Activated T-cell treated with anti-CD3 and anti-CD28 coated beads, Interleukin-2, amount 50 U/mL, for 4 hours (primary cell): ENCODE measurements at regions not wholly inside any gene's neighbourhood (a gene's known extent, or its start where the extent isn't known, plus 50 kb on each side); places are given as distances from the start of the nearest gene placed in this dataset.

ENCODE experiments used
- ATAC-seq, 2 donors: fragments of 200-7000 bp; cut with Tn5 transposase; one replicate each; pipeline ENCODE4 v1.10.0; 2021
- DNase-seq: peaks from one replicate; pipeline ENCODE4 v3.0.0-alpha.2; 2020
- H3K27me3 Mint-ChIP-seq: one replicate; pipeline ENCODE4 v1.8.0; 2021; ENCODE audit warnings: low read depth, mixed read lengths
- H3K36me3 Mint-ChIP-seq: one replicate; pipeline ENCODE4 v1.8.0; 2022; ENCODE audit warnings: mixed read lengths; ENCODE audit not compliant: insufficient read depth
- H3K4me1 Mint-ChIP-seq: one replicate; pipeline ENCODE4 v1.8.0; 2021; ENCODE audit warnings: low read depth, mixed read lengths
- H3K4me3 Mint-ChIP-seq: one replicate; pipeline ENCODE4 v1.8.0; 2021; ENCODE audit warnings: mild to moderate bottlenecking, moderate library complexity, mixed read lengths
- H3K9me3 Mint-ChIP-seq: one replicate; pipeline ENCODE4 v1.8.0; 2021; ENCODE audit warnings: mixed read lengths

- H3K4me1 Mint-ChIP-seq = no peaks in the 10 kb centered on the region
- peak in 1 of 2 donors; percentile 18 for ATAC-seq
- DNase-seq = no peak
- no peak overlapping the region for H3K4me3 Mint-ChIP-seq
- H3K36me3 Mint-ChIP-seq = no peaks in the 10 kb centered on the region
- peaks cover under 1% of the 10 kb centered on the region for H3K27me3 Mint-ChIP-seq
- no peaks in the 10 kb centered on the region for H3K9me3 Mint-ChIP-seq
These were observed 152.2 kb downstream of the TMEM167A start for GRCh38 chr5:82925061-82925411.

GRCh38 chr5:82924226-82925060 lies 152.8 kb downstream of the TMEM167A start:
- Mint-ChIP-seq H3K36me3 (no peaks in the 10 kb centered on the region), H3K9me3 (no peaks in the 10 kb centered on the region), H3K4me1 (no peaks in the 10 kb centered on the region), H3K4me3 (no peak overlapping the region), H3K27me3 (no peaks in the 10 kb centered on the region)
- ATAC-seq (no peak), DNase-seq (no peak)

- Mint-ChIP-seq H3K36me3 (no peaks in the 10 kb centered on the region), H3K9me3 (no peaks in the 10 kb centered on the region)
- ATAC-seq = no peak
These were observed 155.0 kb downstream of the TMEM167A start for GRCh38 chr5:82922086-82922734.

GRCh38 chr5:82918311-82919031 lies 158.7 kb downstream of the TMEM167A start:
- ATAC-seq = no peak
- Mint-ChIP-seq H3K4me1 (no peaks in the 10 kb centered on the region), H3K9me3 (peaks cover 22% of the 10 kb centered on the region), H3K4me3 (no peak overlapping the region), H3K36me3 (peaks cover 2% of the 10 kb centered on the region), H3K27me3 (no peaks in the 10 kb centered on the region)
- DNase-seq = no peak

More at GRCh38 chr5:82922086-82922734, 155.0 kb downstream of the TMEM167A start:
- Mint-ChIP-seq H3K27me3 (no peaks in the 10 kb centered on the region), H3K4me1 (no peaks in the 10 kb centered on the region), H3K4me3 (no peak overlapping the region)
- no peak for DNase-seq

- ATAC-seq (no peak), DNase-seq (no peak)
- Mint-ChIP-seq H3K36me3 (peaks cover 2% of the 10 kb centered on the region), H3K9me3 (peaks cover 22% of the 10 kb centered on the region), H3K4me3 (no peak overlapping the region), H3K27me3 (no peaks in the 10 kb centered on the region), H3K4me1 (no peaks in the 10 kb centered on the region)
These were observed 159.6 kb downstream of the TMEM167A start for GRCh38 chr5:82917584-82917983.

GRCh38 chr5:82913971-82914370 lies 163.2 kb downstream of the TMEM167A start:
- H3K36me3 Mint-ChIP-seq = peaks cover 2% of the 10 kb centered on the region
- no peaks in the 10 kb centered on the region for H3K4me1 Mint-ChIP-seq
- ATAC-seq = no peak
- no peak overlapping the region for H3K4me3 Mint-ChIP-seq
- no peak for DNase-seq
- peaks cover 2% of the 10 kb centered on the region for H3K27me3 Mint-ChIP-seq
- peaks cover 22% of the 10 kb centered on the region for H3K9me3 Mint-ChIP-seq

GRCh38 chr5:82912462-82912861 lies 164.7 kb downstream of the TMEM167A start:
- peak in 1 of 2 donors; percentile 21 for ATAC-seq
- Mint-ChIP-seq H3K27me3 (peaks cover 2% of the 10 kb centered on the region), H3K36me3 (peaks cover 2% of the 10 kb centered on the region), H3K4me1 (no peaks in the 10 kb centered on the region), H3K4me3 (no peak overlapping the region), H3K9me3 (peaks cover 22% of the 10 kb centered on the region)
- DNase-seq = no peak

GRCh38 chr5:82911910-82912309 lies 165.3 kb downstream of the TMEM167A start:
- peaks cover 20% of the 10 kb centered on the region for H3K9me3 Mint-ChIP-seq
- peak in 1 of 2 donors; percentile 48 for ATAC-seq
- H3K4me1 Mint-ChIP-seq = no peaks in the 10 kb centered on the region

GRCh38 chr5:82910905-82911304 lies 166.3 kb downstream of the TMEM167A start:
- ATAC-seq (no peak), DNase-seq (no peak)
- H3K9me3 Mint-ChIP-seq = peaks cover 13% of the 10 kb centered on the region
- H3K27me3 Mint-ChIP-seq = peaks cover 2% of the 10 kb centered on the region
- peaks cover 2% of the 10 kb centered on the region for H3K36me3 Mint-ChIP-seq
- H3K4me1 Mint-ChIP-seq = no peaks in the 10 kb centered on the region
- H3K4me3 Mint-ChIP-seq = no peak overlapping the region

More at GRCh38 chr5:82911910-82912309, 165.3 kb downstream of the TMEM167A start:
- DNase-seq = no peak
- peaks cover 2% of the 10 kb centered on the region for H3K36me3 Mint-ChIP-seq
- no peak overlapping the region for H3K4me3 Mint-ChIP-seq
- H3K27me3 Mint-ChIP-seq = peaks cover 2% of the 10 kb centered on the region

GRCh38 chr5:82910491-82910890 lies 166.7 kb downstream of the TMEM167A start:
- H3K27me3 Mint-ChIP-seq = peaks cover 2% of the 10 kb centered on the region
- no peak for DNase-seq
- H3K36me3 Mint-ChIP-seq = peaks cover 2% of the 10 kb centered on the region
- H3K4me3 Mint-ChIP-seq = no peak overlapping the region
- peaks cover 9% of the 10 kb centered on the region for H3K9me3 Mint-ChIP-seq
- H3K4me1 Mint-ChIP-seq = no peaks in the 10 kb centered on the region
- ATAC-seq = no peak

GRCh38 chr5:82909771-82910170 lies 167.4 kb downstream of the TMEM167A start:
- H3K36me3 Mint-ChIP-seq = no peaks in the 10 kb centered on the region
- peaks cover 3% of the 10 kb centered on the region for H3K9me3 Mint-ChIP-seq
- ATAC-seq (no peak), DNase-seq (no peak)
- no peaks in the 10 kb centered on the region for H3K4me1 Mint-ChIP-seq
- no peak overlapping the region for H3K4me3 Mint-ChIP-seq
- peaks cover 2% of the 10 kb centered on the region for H3K27me3 Mint-ChIP-seq

- Mint-ChIP-seq H3K4me3 (no peak overlapping the region), H3K27me3 (peaks cover 2% of the 10 kb centered on the region), H3K36me3 (no peaks in the 10 kb centered on the region), H3K4me1 (no peaks in the 10 kb centered on the region), H3K9me3 (peaks cover 12% of the 10 kb centered on the region)
- no peak for ATAC-seq
- no peak for DNase-seq
These were observed 171.2 kb downstream of the TMEM167A start for GRCh38 chr5:82905986-82906385.

GRCh38 chr5:82901281-82901888 lies 175.8 kb downstream of the TMEM167A start:
- no peaks in the 10 kb centered on the region for H3K36me3 Mint-ChIP-seq
- no peak overlapping the region for H3K4me3 Mint-ChIP-seq
- DNase-seq (no peak), ATAC-seq (no peak)
- no peaks in the 10 kb centered on the region for H3K27me3 Mint-ChIP-seq
- H3K9me3 Mint-ChIP-seq = peaks cover 12% of the 10 kb centered on the region
- H3K4me1 Mint-ChIP-seq = no peaks in the 10 kb centered on the region

GRCh38 chr5:82894716-82895115 lies 182.5 kb downstream of the TMEM167A start:
- no peak overlapping the region for H3K4me3 Mint-ChIP-seq
- no peaks in the 10 kb centered on the region for H3K36me3 Mint-ChIP-seq
- no peaks in the 10 kb centered on the region for H3K4me1 Mint-ChIP-seq
- no peak for ATAC-seq
- H3K27me3 Mint-ChIP-seq = no peaks in the 10 kb centered on the region
- H3K9me3 Mint-ChIP-seq = no peaks in the 10 kb centered on the region
- no peak for DNase-seq
